Muscle of back (tissue), 3 donors: ENCODE measurements at regions not wholly inside any gene's neighbourhood (a gene's known extent, or its start where the extent isn't known, plus 50 kb on each side); places are given as distances from the start of the nearest gene placed in this dataset.

Experiments
- DNase-seq, 3 donors: peaks; one replicate each; pipeline versions ENCODE4 v3.0.0 to v3.0.0-alpha.2; 2013

DNA sequence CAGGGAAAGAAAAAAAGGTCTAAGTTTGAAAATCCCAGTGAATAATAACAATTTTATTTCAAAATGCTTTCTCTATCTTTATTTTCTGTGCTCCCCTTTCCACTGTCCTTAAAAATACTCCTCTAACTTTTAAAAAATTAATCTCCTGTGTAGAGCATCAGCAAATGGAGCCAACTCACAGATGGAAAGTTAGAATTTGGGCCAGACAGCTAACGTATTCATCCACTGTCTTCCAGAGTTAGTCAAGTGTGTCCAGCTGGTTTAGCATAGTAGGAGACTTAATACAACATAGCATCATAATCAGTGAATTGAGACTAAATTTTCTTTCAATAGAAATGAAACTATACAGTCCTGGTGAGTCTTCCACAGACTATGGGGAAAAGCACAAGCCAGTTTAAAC is 419.0 kb upstream of the LRRC7 start:
- DNase-seq = peak; percentile 58 to 87 (median 75)

DNA sequence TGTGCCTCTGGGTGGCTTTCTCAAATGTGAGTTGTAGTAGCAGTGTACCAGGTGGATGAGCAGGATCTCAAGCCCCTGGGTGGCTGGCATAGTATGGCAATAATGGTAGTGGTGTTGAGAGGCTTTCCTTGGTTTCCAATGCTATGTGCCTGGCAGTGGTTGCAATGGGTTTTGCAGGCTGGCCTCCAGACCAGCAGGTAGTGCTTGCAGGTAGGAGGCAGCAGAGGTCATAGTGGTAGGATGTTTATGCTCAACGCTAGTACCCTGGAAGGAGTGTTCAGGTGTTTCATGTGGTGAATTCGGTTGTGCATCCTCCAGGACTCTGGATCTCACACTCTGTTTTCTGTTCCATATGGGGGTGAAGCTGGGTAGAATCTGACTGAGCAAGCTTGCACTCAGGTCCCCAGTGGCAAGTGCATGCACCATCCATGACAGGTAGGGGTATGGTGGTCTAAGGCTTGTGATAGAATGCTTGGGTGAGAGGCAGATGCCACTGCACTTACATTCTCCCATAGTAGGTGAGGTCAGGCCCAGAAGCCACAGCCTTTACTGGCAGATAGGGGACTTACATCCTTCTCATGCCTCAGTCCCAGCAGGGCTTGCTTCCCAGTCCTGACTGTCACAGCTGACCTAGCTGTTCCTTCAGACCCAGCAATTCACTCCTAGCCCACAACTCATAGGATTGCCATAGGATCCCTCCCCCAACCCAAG is 410.5 kb upstream of the LRRC7 start:
- DNase-seq = no peak

DNA sequence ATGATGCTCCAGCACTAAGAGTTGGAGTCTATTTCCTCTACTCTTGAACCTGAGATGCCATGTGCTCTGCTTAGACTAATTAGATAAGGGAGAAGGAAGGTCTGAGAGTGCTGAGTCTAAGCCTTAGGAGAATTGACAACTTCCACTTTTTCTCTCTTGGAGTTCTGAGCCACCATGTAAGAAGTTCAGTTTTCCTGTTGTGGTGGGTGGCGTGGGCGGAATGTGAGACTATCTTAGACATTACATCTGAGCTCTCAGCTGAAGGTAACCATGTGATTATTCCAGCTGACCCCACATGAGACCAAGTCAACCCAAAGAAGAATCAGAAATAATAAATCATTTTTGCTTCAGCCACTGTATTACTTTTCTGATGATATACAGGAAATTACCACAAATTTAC is 404.5 kb upstream of the LRRC7 start:
- no peak for DNase-seq

DNA sequence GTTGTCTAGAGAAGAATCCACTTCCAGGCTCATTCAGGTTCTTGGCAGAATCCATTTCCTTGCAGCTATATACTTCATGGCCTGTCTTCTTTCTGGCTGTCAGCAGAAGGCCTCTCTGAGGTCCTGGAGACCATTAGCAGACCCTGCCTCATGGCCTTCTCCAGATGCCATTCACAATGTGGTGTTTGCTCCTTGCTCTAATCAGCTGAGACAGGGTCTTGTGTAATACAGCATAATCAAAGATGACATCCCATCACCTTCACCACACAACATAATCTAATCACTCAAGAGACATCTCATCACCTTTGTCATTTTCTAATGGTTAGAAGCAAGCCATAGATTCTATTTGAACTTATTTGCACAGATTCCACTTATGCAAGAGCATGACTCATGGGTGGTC is 403.9 kb upstream of the LRRC7 start:
- DNase-seq = no peak

DNA sequence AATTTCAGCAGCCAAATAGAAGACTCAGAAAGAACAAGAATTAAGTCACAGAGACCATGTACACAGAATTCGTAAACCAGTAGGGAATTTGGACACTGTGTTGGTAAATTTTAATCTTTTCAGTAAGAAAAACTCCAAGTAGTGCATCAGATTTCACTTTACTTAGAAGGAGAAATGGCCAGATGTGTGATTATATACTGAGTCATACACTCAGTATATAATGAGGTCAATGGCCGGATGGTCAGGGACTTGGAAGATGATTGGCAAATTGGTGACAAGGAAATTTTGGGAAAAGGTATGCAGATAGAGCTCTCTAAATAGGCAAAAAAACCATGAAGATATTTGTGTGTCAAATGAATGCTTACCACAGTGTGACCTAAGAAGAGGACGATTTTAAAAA is 399.8 kb upstream of the LRRC7 start:
- DNase-seq = no peak

DNA sequence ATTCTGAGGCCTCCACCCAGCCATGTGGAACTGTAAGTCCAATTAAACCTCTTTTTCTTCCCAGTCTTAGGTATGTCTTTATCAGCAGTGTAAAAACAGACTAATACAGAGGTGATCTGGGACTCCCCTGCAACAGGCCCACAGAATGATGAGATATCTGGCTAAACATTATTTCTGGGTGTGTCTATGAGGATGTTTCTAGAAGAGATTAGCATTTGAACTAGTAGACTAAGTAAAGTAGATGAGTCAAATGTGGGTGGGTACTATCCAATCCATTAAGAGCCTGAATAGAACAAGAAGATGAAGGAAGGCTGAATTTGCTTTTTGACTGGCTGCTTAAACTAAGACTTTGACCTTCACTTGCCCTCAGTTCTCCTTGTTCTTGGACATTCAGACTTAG is 396.5 kb upstream of the LRRC7 start:
- no peak for DNase-seq

DNA sequence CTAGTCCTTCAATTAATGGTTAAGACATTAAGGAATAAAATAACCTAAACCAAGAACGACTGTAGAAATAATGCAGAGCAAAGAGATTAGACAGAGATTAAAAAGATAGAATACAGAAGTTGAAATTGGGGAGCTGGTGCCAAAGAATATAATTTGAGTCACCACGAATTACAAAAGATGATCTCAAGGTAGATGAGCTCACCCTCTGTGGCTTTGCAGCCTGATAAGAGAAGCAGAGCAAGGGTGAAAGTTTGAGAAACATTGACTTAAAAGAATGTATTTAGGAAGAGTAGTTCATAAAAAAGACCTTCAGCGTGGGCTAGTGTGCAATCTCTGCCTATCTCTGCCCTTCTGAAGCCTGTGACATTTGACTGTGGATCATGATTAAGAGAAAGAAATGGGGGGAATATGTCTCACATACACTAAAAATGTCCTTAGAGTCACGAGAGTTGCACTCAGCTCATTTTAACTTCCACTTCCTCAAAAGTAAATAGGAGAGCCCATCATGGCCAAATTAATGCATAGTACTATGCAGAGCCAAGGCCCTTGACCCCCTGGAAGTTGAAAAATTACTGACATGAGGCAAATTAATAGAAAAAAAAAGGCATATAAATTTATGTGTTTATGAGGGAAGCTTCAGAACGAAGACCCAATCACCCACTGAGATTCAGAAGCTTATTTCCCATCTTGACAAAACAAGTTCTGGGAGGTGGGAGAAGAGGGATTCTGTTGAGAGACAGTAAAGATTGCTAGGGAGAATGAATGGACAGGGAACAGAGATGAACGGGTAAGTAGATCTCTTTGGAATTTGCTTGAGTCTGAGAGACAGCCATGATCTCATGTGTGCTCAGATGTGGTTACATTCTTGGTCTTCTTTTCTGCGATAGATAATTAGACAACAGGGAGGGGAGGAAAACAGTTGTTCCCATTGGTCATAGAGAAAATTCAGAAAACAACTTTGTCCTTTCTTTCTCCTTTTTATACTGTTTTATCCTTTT is 395.4 kb upstream of the LRRC7 start:
- DNase-seq = no peak

DNA sequence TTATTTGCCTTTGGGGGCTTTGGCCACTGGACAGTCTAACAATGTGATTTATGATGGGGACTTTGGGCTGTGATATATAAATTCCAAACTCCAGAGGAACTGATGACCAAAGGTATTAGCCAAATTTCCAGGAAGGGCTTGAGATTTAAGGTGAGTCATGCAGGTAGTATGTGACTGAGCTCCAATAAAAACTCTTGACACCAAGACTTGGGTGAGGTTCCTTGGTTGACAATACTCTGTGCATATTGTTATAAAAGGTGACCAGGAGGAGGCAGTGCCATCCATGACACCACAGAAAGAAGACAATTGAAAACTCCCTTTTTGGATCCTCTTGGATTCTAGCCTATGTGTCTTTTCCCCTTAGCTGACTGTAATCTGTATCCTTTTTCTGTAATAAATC is 392.7 kb upstream of the LRRC7 start:
- DNase-seq = no peak

DNA sequence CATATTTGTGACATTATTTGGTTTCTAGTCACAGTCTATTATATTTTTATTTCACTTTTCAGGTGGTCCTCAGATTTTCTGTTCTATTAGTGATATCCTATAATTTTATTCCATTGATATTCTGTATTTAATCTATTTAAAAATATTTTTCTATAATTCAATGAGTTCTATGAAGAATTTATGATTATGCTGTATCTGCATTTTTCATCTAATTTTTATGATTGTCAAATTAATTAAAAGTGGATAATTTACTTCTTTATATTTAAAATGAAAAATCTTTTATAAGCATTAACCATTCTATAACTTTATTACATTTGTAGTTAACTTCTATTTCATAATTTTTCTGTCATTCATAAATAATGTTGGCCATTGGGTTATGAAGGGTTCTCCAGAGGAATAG is 387.4 kb upstream of the LRRC7 start:
- no peak for DNase-seq

DNA sequence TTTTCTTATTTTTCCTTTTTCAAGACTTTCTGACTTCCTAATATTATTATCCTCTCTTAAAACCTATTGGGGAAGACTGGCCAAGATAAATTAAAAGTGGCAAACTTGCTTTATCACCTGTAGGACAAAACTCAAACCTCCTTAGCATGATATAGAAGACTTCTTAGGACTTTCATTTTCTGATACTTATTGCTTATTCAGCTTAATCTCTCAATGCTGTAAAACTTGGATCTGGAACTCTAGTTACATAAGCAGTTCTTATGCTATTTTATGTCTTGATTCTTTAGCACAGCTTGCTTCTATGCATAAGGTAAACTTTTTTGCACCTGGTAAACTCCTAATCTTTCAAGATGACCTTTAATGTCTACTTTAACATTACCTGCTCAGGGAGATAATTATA is 382.3 kb upstream of the LRRC7 start:
- DNase-seq = no peak

DNA sequence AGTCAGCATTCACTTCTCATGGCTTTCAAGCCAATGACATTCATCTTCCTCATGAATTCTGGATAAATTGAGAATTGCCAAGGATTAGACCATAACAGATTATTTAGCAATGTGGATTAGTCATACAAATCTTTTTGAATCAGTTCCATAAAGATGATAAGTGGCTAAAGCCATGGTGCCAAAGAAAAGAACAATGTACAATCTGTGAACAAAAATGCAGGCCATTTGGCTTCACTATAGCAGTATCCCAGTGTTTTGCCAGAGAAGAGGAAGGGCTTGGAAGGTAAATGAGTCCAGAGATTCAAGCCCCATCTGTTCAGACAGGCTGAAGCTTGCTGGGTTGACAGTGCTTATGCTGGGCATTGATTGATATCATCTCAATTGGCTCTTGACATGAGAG is 376.4 kb upstream of the LRRC7 start:
- DNase-seq = peak; percentile 13 to 40 (median 17)

DNA sequence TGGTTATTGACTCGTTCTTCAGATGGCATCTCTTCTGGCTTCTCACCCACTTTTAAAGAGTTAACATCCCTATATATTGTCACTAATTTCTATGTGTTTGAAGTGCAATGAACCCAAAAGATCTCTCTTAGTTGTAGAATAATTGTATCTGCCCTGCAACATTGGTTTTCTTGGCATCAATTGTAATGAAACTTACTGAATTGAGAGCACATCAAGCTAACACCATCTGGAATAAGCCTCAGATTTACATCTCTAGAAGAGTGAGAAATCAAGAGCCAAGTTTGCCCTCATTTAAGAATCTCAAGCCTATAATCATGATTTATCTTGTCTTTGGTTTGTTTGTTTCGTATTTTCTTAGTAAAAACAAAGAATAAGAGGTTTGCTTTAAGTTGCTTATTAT is 372.6 kb upstream of the LRRC7 start:
- no peak for DNase-seq

DNA sequence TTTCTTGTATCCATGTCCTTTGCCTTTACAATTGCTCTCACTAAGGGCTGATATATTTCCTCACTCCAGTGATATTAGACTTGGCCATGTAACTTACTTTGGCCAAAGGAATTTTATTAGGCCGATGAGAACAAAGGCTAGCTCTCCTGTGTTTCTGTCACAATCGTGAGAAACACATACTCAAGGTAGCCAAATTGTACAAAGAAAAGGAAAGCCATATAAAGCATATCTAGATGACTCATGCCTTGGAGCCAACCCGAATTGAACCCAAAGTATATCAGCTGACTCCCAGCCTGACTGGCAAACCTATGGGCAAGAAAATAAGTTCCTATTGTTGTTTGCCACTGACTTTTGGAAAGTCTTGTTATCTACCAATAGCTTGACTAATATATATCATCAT is 371.7 kb upstream of the LRRC7 start:
- no peak for DNase-seq

DNA sequence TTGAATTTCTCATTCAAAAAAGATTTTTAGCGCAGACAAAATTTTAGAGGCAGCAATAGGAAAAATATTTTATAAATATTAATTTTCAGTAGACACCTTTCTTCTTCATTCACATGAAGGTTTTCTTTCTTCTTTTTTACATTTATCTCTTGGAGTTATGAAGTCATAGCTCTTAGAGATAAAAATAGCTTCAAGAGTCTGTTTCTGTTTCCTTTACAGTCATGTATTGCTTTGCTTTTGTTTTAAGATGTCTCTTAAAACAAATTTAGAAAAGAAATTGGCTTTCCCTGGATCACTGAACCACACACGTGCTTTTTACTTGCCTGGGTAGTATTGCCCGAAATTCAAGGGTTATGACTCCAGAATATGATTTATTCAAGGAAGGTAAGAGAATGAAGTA is 369.9 kb upstream of the LRRC7 start:
- no peak for DNase-seq

DNA sequence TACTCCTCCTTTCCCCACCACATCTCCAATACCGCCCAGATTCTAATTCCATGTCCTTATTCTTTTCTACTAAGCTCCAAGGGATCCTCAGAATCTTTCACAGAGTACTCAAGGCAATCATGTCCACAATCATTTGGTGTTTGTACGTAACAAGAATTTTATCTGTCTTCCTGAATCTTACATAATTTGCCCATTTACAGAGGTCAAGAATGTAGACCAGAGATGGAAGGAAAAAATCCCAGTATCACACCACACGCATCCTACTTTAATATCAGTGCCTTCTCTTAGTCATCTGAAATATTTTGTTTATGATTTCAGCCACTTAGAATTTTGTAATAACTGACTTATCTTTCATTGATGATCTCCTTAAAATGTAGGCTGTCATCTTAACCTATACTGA is 366.0 kb upstream of the LRRC7 start:
- no peak for DNase-seq

DNA sequence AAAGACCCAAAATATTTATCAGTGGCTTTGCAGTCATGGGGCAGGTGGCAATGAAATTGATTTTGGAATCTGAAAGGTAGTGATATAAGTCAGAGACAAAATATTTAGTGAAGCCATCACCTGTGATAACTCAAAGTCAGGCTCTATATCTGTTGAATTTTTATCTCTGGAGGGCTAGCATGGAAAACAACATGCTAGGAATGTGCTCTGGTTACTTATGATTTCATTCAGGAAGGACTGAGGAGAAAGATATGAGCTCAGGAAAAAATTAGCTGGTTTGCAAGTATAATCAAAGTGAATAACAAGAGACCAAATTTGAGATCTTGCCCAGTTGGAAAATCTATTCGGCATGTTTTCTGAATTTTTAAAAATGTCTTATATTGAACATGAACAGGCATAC is 364.6 kb upstream of the LRRC7 start:
- no peak for DNase-seq

DNA sequence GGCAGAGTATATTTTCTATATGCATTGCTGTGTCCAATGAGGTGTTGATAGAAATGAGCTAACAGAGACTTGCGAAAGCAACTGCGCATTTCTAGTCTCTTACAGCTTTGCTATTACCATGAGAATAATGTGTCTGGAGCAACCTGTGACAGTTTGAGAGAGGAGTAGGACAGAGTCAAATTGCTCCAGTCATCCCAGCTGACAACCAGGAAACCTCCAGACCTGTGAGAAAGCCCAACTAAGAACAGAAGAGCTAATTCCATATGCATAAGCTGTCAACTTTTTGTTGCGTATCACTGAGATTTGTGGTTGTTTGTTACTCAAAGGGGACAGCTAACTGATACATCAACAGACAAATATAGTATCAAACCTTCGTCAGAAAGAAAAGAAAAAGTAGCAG is 354.1 kb upstream of the LRRC7 start:
- DNase-seq = no peak

DNA sequence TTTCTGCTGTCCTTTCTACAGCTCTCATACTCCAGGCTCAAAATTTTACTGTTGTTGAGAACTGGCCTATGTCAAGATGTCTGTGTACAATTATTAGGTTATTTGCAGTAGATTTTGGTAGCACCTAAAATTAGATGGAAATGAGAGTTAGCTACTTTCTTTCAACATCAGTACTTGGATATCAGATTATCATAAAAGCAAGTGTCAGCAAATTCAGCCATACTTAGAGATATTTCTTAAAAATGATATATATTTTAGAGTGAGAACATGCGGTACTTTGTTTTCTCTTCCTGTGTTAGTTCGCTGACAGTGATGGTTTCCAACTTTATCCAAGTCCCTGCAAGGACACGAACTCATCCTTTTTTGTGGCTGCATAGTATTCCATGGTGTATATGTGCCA is 351.8 kb upstream of the LRRC7 start:
- no peak for DNase-seq

DNA sequence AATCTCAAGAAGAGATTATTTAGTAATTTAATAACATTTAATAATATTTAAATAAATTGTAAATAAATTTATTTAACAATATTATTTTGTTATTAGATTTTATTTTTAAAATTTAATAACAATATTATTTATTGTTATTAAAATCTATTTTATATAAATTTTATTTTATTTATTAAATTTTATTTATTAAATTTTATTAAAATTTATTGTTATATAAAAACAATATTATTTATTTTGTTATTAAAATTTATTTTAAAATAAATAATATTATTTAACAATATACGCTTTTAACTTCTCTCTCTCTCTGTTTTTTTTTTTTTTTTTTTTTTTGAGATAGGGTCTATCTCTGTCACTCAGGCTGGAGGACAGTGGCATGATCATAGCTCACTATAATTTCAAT is 347.1 kb upstream of the LRRC7 start:
- DNase-seq = no peak

DNA sequence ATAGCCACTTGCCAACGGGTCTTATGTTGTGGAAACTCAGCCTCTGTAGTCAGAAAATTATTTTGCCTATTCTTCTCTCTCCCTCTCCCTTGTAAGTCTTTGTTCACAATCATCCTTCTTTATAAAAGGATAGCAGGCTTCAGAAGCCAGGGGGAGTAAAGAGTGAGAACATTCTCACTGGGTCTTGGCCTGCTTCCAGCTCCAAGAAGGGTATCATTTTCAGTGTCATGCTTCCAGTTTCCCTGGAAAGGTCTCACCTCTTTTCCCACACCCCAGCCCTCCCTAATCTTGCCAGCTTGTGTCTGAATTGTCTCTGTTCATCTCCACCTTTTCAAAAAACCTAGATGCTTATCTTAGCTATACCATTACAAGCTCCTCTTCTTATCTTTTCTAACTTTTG is 346.2 kb upstream of the LRRC7 start:
- peak; percentile 3 to 7 (median 6) for DNase-seq

DNA sequence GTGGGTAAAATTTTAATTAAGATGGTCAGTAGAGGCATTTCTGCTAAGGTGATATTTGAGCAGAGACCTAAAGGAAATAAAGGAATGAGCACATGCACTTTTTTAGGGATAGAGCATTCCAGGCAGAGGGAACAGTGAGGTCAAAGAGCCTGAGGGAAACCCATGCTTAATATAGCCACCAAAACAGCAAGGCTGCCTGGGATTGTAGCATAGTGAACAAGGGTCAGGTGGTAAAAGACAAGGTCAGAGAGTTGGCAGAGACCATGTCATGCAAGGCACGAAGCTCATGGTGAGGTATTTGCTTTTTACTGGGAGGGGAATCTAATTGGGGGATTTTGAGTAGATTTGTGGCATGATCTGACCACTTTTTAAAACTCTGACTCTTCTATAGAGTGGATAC is 344.6 kb upstream of the LRRC7 start:
- no peak for DNase-seq

DNA sequence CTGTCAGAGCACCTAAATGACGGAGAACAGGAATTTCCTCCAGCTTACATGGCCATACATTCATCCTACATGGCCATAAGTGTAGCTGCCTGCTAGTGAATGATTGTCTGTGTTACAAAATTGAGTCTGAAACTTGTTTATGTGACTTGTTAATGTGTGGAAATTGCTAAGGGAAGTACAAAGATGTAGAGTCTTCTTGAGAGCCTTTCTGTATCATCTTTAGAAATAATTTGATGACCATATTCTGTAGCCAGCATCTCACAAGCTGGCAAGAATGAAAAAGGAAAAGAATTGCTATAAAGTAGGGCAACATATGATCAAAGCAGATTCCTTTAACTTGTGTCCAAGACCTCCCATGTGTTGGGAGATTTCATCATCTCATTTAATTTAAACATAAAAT is 339.2 kb upstream of the LRRC7 start:
- DNase-seq = no peak

DNA sequence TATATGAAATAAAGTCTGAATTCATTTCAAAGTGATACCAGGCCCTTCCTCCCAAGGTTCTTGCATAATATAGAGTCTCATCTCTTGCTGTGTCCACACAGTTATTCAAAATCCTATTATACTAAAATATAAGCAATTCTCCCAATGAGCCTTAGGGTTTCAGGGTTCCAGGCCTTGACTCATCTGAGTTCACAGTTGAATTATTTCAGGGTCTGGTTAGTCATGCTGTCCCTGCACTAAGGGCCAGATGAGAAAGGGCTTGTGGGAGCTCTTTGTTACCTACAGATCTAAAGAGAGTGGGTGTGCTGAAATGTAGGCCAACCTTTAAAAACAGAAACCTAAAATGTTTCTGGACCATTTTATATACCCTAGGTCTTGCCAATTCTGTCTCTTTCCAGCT is 337.5 kb upstream of the LRRC7 start:
- DNase-seq = no peak
